CD4-positive, alpha-beta T cell (primary cell): ENCODE measurements at regions not wholly inside any gene's neighbourhood (a gene's known extent, or its start where the extent isn't known, plus 50 kb on each side); places are given as distances from the start of the nearest gene placed in this dataset.

Experiments
- ATAC-seq: fragments of 200-7000 bp; cut with Tn5 transposase; one replicate; pipeline ENCODE4 v1.10.0; 2022; ENCODE audit warnings: mild to moderate bottlenecking; ENCODE audit not compliant: poor library complexity
- CTCF ChIA-PET: fragments of 350-600 bp; sonication (Branson Sonifier 250); formaldehyde crosslinking; loops from one replicate; lab custom pipeline; 2021; ENCODE audit warnings: antibody characterized with exemption, inconsistent platforms; lab: Charles Lee
- POLR2A ChIA-PET: fragments of 350-600 bp; sonication (Branson Sonifier 250); formaldehyde crosslinking; loops from one replicate; lab custom pipeline; 2021; ENCODE audit warnings: antibody characterized with exemption, inconsistent platforms; lab: Charles Lee
- DNase-seq, 14 experiments: peaks; one replicate each; pipeline ENCODE4 v3.0.0-alpha.2; 2013 to 2020; ENCODE audit warnings: mixed read lengths in 2 of 14
- H3K27ac ChIP-seq, 2 donors: one replicate each; pipeline versions ENCODE4 v1.5.1 to v1.7.0; 2013; ENCODE audit warnings: low read length in 2 of 2, low read depth in 1 of 2, mild to moderate bottlenecking in 1 of 2
- H3K27me3 ChIP-seq, 2 experiments: 1 replicate in 1 of 2; 2 replicates in 1 of 2; pipeline versions ENCODE4 v1.6.1 to v1.7.0; 2013; ENCODE audit warnings: low read length in 2 of 2, control low read depth in 1 of 2, mild to moderate bottlenecking in 1 of 2, moderate library complexity in 1 of 2; ENCODE audit not compliant: insufficient read depth in 2 of 2, control insufficient read depth in 1 of 2
- H3K36me3 ChIP-seq: one replicate; pipeline ENCODE4 v1.6.1; 2013; ENCODE audit warnings: low read length, control low read depth; ENCODE audit not compliant: insufficient read depth
- H3K4me1 ChIP-seq: one replicate; pipeline ENCODE4 v1.6.1; 2013; ENCODE audit warnings: low read length, control low read depth; ENCODE audit not compliant: insufficient read depth
- H3K4me3 ChIP-seq: one replicate; pipeline ENCODE4 v1.5.1; 2013; ENCODE audit warnings: mild to moderate bottlenecking, low read length, moderate library complexity
- H3K9me3 ChIP-seq, 2 experiments: 1 replicate in 1 of 2; 2 replicates in 1 of 2; pipeline versions ENCODE4 v1.6.1 to v1.7.0; 2013; ENCODE audit warnings: low read length in 2 of 2, mild to moderate bottlenecking in 2 of 2, control low read depth in 1 of 2, moderate library complexity in 1 of 2; ENCODE audit not compliant: control insufficient read depth in 1 of 2, insufficient read depth in 1 of 2
- H3K27ac Mint-ChIP-seq: one replicate; pipeline ENCODE4 v1.8.0; 2020; ENCODE audit warnings: mixed read lengths
- H3K27me3 Mint-ChIP-seq: one replicate; pipeline ENCODE4 v1.8.0; 2021; ENCODE audit warnings: mixed read lengths
- H3K36me3 Mint-ChIP-seq: one replicate; pipeline ENCODE4 v1.8.0; 2021; ENCODE audit warnings: low read depth, mixed read lengths
- H3K4me1 Mint-ChIP-seq: one replicate; pipeline ENCODE4 v1.8.0; 2021; ENCODE audit warnings: low read depth, mixed read lengths
- H3K4me3 Mint-ChIP-seq: one replicate; pipeline ENCODE4 v1.8.0; 2020; ENCODE audit warnings: mild to moderate bottlenecking, mixed read lengths
- H3K9me3 Mint-ChIP-seq: one replicate; pipeline ENCODE4 v1.8.0; 2020; ENCODE audit warnings: mixed read lengths
- CTCF ChIP-seq: fragments of 200-600 bp; IDR thresholded peaks from one replicate; pipeline ENCODE4 v1.8.0; 2022; ENCODE audit warnings: antibody characterized with exemption, mild to moderate bottlenecking
- intact Hi-C, 2 experiments: fragments of 100-400 bp; cut with DNase I in 1 of 2; cut with micrococcal nuclease in 1 of 2; formaldehyde crosslinking; loops; one replicate each; pipeline versions ENCODE4 v1.15.1 to v1.9.0; 2023 to 2025; cut with DNase I, micrococcal nuclease

- Histone ChIP-seq H3K27me3 (no peaks in the 10 kb centered on the region), H3K36me3 (no peaks in the 10 kb centered on the region), H3K27ac (no peak overlapping the region), H3K9me3 (no peaks in the 10 kb centered on the region), H3K4me3 (no peak overlapping the region), H3K4me1 (no peaks in the 10 kb centered on the region)
- ATAC-seq (no peak), DNase-seq (no peak)
- Mint-ChIP-seq H3K27me3 (no peaks in the 10 kb centered on the region), H3K9me3 (no peaks in the 10 kb centered on the region), H3K4me3 (no peak overlapping the region), H3K36me3 (no peaks in the 10 kb centered on the region), H3K4me1 (no peaks in the 10 kb centered on the region), H3K27ac (no peak overlapping the region)
- no peak for TF ChIP-seq CTCF
- CTCF ChIA-PET: no interaction called here
- POLR2A ChIA-PET: no interaction called here
- intact Hi-C loops: no loop called here
These were observed 65.6 kb downstream of the TMEM17 start for GRCh38 chr2:62440281-62440946.

- H3K4me1 ChIP-seq: no peaks in the 10 kb centered on the region
- H3K27ac ChIP-seq: no peak overlapping the region
- no peaks in the 10 kb centered on the region for H3K36me3 ChIP-seq
- POLR2A ChIA-PET: no interaction called here
- intact Hi-C loops: no loop called here
- CTCF ChIA-PET: no interaction called here
- Mint-ChIP-seq H3K27ac (no peak overlapping the region), H3K36me3 (no peaks in the 10 kb centered on the region), H3K4me1 (no peaks in the 10 kb centered on the region), H3K9me3 (no peaks in the 10 kb centered on the region), H3K27me3 (no peaks in the 10 kb centered on the region), H3K4me3 (no peak overlapping the region)
- no peak for DNase-seq
- no peak for ATAC-seq
- no peaks in the 10 kb centered on the region for H3K27me3 ChIP-seq
- no peak overlapping the region for H3K4me3 ChIP-seq
- H3K9me3 ChIP-seq: no peaks in the 10 kb centered on the region
- TF ChIP-seq CTCF: no peak
These were observed 66.6 kb downstream of the TMEM17 start for GRCh38 chr2:62439425-62439824.

- H3K27ac Mint-ChIP-seq: no peak overlapping the region
- no peak overlapping the region for H3K4me3 ChIP-seq
- no peaks in the 10 kb centered on the region for H3K27me3 ChIP-seq
- H3K9me3 ChIP-seq: no peaks in the 10 kb centered on the region
- no peak overlapping the region for H3K4me3 Mint-ChIP-seq
- no peaks in the 10 kb centered on the region for H3K4me1 Mint-ChIP-seq
- TF ChIP-seq CTCF: no peak
- ChIA-PET CTCF (no interaction called here), POLR2A (no interaction called here)
- DNase-seq (no peak), ATAC-seq (no peak)
- H3K36me3 Mint-ChIP-seq: no peaks in the 10 kb centered on the region
- no peaks in the 10 kb centered on the region for H3K27me3 Mint-ChIP-seq
- no peaks in the 10 kb centered on the region for H3K4me1 ChIP-seq
- no peak overlapping the region for H3K27ac ChIP-seq
- H3K9me3 Mint-ChIP-seq: no peaks in the 10 kb centered on the region
- H3K36me3 ChIP-seq: no peaks in the 10 kb centered on the region
- intact Hi-C loops: no loop called here
These were observed 68.2 kb downstream of the TMEM17 start for GRCh38 chr2:62437785-62438184.
